GM12891 (cell line): ENCODE measurements at regions not wholly inside any gene's neighbourhood (a gene's known extent, or its start where the extent isn't known, plus 50 kb on each side); places are given as distances from the start of the nearest gene placed in this dataset.

Source experiments
- POLR2A ChIP-seq: IDR thresholded peaks from 2 replicates; pipeline ENCODE4 v1.6.1; 2011; ENCODE audit warnings: low read depth, low read length, control low read depth
- POLR2AphosphoS5 ChIP-seq: IDR thresholded peaks from 2 replicates; pipeline ENCODE4 v1.6.1; 2011; ENCODE audit warnings: low read depth, low read length, control low read depth
- POU2F2 ChIP-seq: IDR thresholded peaks from 2 replicates; pipeline ENCODE4 v1.6.1; 2011; ENCODE audit warnings: low read depth, mild to moderate bottlenecking, control low read depth, low read length, moderate library complexity
- SPI1 ChIP-seq: IDR thresholded peaks from 2 replicates; pipeline ENCODE4 v1.6.1; 2011; ENCODE audit warnings: low read depth, low read length, control low read depth
- TAF1 ChIP-seq: IDR thresholded peaks from 2 replicates; pipeline ENCODE4 v1.6.1; 2011; ENCODE audit warnings: low read depth, low read length, control low read depth

DNA sequence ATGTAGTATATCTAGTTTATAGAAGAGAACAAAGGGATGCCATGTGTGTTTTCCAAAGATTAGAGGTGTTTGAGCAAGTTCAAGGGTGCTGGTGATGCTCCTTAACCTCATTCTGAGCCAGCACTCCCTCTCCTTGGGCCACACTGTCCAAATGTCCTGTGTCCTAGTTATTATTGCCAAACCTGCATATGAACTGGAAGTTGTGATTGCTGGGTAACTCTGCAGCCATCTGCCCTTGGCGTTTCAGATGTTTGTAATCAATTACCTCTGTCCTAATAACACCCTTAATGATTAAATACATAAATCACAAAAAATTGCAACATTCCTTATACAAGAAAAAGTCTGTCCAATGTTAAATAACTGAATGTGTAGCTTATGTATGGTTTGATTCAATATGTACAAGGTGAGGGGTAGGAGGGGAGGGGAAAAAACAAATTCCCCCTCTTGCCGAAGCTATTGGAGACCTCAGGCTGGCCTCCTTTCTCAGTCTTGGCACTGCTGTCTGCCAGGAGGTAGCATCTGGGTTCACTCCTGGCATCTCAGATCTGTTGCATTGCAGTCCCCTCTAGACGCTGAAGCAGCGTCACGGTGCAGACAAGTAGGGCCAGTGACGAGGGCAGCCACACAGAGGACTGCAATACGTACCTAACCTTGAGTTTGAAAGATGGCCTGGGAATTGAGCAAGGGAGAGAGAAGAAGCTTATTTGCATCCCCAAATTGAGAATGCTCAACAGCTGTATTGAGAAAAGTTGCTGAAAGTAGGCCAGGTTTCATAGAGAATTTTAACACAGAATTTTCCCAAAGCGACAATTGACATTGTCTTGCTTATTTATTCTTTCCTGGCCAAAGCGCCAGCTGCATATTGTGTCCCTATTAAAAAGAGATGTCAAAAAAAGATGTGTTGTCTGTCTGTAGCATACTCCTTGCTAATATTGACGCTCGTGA lies 89.6 kb upstream of the ARHGAP32 start:
- TF ChIP-seq POLR2AphosphoS5 = no peak
- no peak for TF ChIP-seq POLR2A
- no peak for TF ChIP-seq TAF1
- TF ChIP-seq SPI1 = no peak
- TF ChIP-seq POU2F2 = no peak
